ENCODE measurements at regions not wholly inside any gene's neighbourhood (a gene's known extent, or its start where the extent isn't known, plus 50 kb on each side); places are given as distances from the start of the nearest gene placed in this dataset.

DNA sequence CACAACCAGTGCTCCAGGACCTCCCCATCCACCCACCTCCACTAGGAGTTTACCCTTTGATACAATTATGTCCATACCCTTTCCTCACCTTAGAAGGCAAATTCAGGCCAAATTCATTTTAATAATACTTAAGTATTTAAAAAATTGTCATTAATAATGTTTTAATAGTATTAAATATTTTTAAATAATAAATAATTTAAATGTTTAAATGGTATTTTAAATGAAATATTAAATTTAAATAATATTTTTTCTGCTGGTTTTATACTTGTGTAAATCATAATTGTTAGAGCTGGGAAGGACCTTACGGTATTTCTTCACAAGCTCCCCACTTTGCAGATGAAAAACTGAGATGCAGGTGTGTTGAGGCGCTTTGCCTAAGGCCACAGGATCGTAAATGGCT lies 67.8 kb downstream of the NRN1 start:
- TF ChIP-seq, protein P1, sequence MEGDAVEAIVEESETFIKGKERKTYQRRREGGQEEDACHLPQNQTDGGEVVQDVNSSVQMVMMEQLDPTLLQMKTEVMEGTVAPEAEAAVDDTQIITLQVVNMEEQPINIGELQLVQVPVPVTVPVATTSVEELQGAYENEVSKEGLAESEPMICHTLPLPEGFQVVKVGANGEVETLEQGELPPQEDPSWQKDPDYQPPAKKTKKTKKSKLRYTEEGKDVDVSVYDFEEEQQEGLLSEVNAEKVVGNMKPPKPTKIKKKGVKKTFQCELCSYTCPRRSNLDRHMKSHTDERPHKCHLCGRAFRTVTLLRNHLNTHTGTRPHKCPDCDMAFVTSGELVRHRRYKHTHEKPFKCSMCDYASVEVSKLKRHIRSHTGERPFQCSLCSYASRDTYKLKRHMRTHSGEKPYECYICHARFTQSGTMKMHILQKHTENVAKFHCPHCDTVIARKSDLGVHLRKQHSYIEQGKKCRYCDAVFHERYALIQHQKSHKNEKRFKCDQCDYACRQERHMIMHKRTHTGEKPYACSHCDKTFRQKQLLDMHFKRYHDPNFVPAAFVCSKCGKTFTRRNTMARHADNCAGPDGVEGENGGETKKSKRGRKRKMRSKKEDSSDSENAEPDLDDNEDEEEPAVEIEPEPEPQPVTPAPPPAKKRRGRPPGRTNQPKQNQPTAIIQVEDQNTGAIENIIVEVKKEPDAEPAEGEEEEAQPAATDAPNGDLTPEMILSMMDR (IDR thresholded peaks at IDR 0.05; ENCODE audit: unreplicated experiment) = no peak
- Mint-ChIP-seq H3K27ac (ENCODE audit: unreplicated experiment) (no peak overlapping the region), H3K36me3 (ENCODE audit: low read depth, unreplicated experiment) (no peaks in the 10 kb centered on the region), H3K4me1 (ENCODE audit: unreplicated experiment) (no peaks in the 10 kb centered on the region), H3K9me3 (ENCODE audit: unreplicated experiment) (no peaks in the 10 kb centered on the region), H3K4me3 (ENCODE audit: unreplicated experiment) (no peak overlapping the region), H3K27me3 (ENCODE audit: unreplicated experiment) (no peaks in the 10 kb centered on the region)
- DNase-seq (ENCODE audit: low spot score) = no peak

- Mint-ChIP-seq H3K4me1 (ENCODE audit: unreplicated experiment) (no peaks in the 10 kb centered on the region), H3K4me3 (ENCODE audit: unreplicated experiment) (no peak overlapping the region), H3K27me3 (ENCODE audit: unreplicated experiment) (no peaks in the 10 kb centered on the region), H3K36me3 (ENCODE audit: low read depth, unreplicated experiment) (no peaks in the 10 kb centered on the region), H3K9me3 (ENCODE audit: unreplicated experiment) (no peaks in the 10 kb centered on the region), H3K27ac (ENCODE audit: unreplicated experiment) (no peak overlapping the region)
- TF ChIP-seq, protein P1 (IDR thresholded peaks at IDR 0.05; ENCODE audit: unreplicated experiment) = no peak
- no peak for DNase-seq (ENCODE audit: low spot score)
Observed at GRCh38 chr6:5937936-5938706, 68.6 kb downstream of the NRN1 start.

- Mint-ChIP-seq H3K27ac (ENCODE audit: unreplicated experiment) (no peak overlapping the region), H3K4me1 (ENCODE audit: unreplicated experiment) (no peaks in the 10 kb centered on the region), H3K27me3 (ENCODE audit: unreplicated experiment) (no peaks in the 10 kb centered on the region), H3K36me3 (ENCODE audit: low read depth, unreplicated experiment) (no peaks in the 10 kb centered on the region), H3K4me3 (ENCODE audit: unreplicated experiment) (no peak overlapping the region), H3K9me3 (ENCODE audit: unreplicated experiment) (no peaks in the 10 kb centered on the region)
- DNase-seq (ENCODE audit: low spot score) = no peak
- TF ChIP-seq, protein P1 (IDR thresholded peaks at IDR 0.05; ENCODE audit: unreplicated experiment) = no peak
Observed at GRCh38 chr6:5937169-5937909, 69.4 kb downstream of the NRN1 start.

- TF ChIP-seq, protein P1 (IDR thresholded peaks at IDR 0.05; ENCODE audit: unreplicated experiment) = no peak
- H3K27me3 Mint-ChIP-seq (ENCODE audit: unreplicated experiment) = no peaks in the 10 kb centered on the region
- H3K27ac Mint-ChIP-seq (ENCODE audit: unreplicated experiment) = no peak overlapping the region
- no peak overlapping the region for H3K4me3 Mint-ChIP-seq (ENCODE audit: unreplicated experiment)
- H3K9me3 Mint-ChIP-seq (ENCODE audit: unreplicated experiment) = no peaks in the 10 kb centered on the region
- DNase-seq (ENCODE audit: low spot score) = no peak
- H3K36me3 Mint-ChIP-seq (ENCODE audit: low read depth, unreplicated experiment) = no peaks in the 10 kb centered on the region
- no peaks in the 10 kb centered on the region for H3K4me1 Mint-ChIP-seq (ENCODE audit: unreplicated experiment)
Observed at GRCh38 chr6:5936631-5937030, 70.1 kb downstream of the NRN1 start.

DNA sequence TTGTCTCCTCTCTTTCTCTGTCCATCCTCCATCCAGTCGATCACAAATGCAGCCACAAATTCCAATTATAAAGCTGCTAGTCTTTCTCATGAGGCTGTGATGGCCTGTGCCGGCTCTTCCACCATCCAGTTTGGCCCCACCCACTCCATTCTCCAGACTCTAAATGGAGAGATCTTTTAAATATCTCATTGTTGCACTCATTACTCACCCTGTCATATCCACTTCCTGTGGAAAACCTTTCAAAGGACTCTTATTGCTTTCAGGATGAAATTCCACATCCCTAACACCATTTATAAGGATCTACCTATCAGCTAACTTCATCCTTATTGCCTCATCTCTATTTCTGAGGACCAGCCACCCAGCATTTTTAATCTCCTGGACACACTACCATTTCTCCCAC lies 70.6 kb downstream of the NRN1 start:
- Mint-ChIP-seq H3K4me1 (ENCODE audit: unreplicated experiment) (no peaks in the 10 kb centered on the region), H3K27ac (ENCODE audit: unreplicated experiment) (no peak overlapping the region), H3K36me3 (ENCODE audit: low read depth, unreplicated experiment) (no peaks in the 10 kb centered on the region), H3K4me3 (ENCODE audit: unreplicated experiment) (no peak overlapping the region), H3K9me3 (ENCODE audit: unreplicated experiment) (no peaks in the 10 kb centered on the region), H3K27me3 (ENCODE audit: unreplicated experiment) (peaks cover under 1% of the 10 kb centered on the region)
- TF ChIP-seq, protein P1 (IDR thresholded peaks at IDR 0.05; ENCODE audit: unreplicated experiment) = no peak
- DNase-seq (ENCODE audit: low spot score) = no peak
